IMR-90 (cell line): ENCODE measurements at regions not wholly inside any gene's neighbourhood (a gene's known extent, or its start where the extent isn't known, plus 50 kb on each side); places are given as distances from the start of the nearest gene placed in this dataset.

Source experiments
- ATAC-seq: fragments of 200-7000 bp; cut with Tn5 transposase; 2 replicates; pipeline ENCODE4 v1.9.1; 2020; ENCODE audit warnings: low read depth, mild to moderate bottlenecking, moderate library complexity
- BruUV-seq: library from RNA; stranded (reverse); fragments of 400-500 nt; replicated peaks from 2 replicates; lab custom pipeline; 2021; lab: Mats Ljungman, UMichigan
- CTCF ChIA-PET: fragments of 300-600 bp; formaldehyde crosslinking; extraction: SDS; loops from one replicate; lab custom pipeline; 2021; ENCODE audit warnings: antibody characterized with exemption; lab: Yijun Ruan, JAX
- POLR2A ChIA-PET: fragments of 300-600 bp; sonication (Branson Sonifier 250); formaldehyde crosslinking; loops from one replicate; lab custom pipeline; 2022; ENCODE audit warnings: antibody characterized with exemption; ENCODE audit not compliant: unreplicated experiment; lab: Charles Lee
- DNase-seq: peaks from one replicate; pipeline ENCODE4 v3.0.0; 2013
- H2AFZ ChIP-seq: replicated peaks from 2 replicates; pipeline ENCODE3; 2013; ENCODE audit warnings: low read length, mild to moderate bottlenecking; ENCODE audit not compliant: poor library complexity
- H2AK5ac ChIP-seq: 2 replicates; pipeline ENCODE4 v1.6.1; 2013; ENCODE audit warnings: low read depth, low read length, inconsistent platforms
- H2AK9ac ChIP-seq: replicated peaks from 2 replicates; pipeline ENCODE3; 2013; ENCODE audit warnings: mild to moderate bottlenecking, low read depth, low read length, moderate library complexity; ENCODE audit not compliant: poor library complexity
- H2BK120ac ChIP-seq: 2 replicates; pipeline ENCODE4 v1.6.1; 2013; ENCODE audit warnings: low read depth, low read length, inconsistent platforms
- H2BK15ac ChIP-seq: 3 replicates; pipeline ENCODE4 v1.6.1; 2013; ENCODE audit warnings: low read depth, low read length, inconsistent platforms
- H2BK20ac ChIP-seq: 2 replicates; pipeline ENCODE4 v1.6.1; 2013; ENCODE audit warnings: low read depth, mild to moderate bottlenecking, inconsistent platforms, low read length, moderate library complexity
- H2BK5ac ChIP-seq: 2 replicates; pipeline ENCODE4 v1.6.1; 2013; ENCODE audit warnings: mild to moderate bottlenecking, low read depth, low read length, inconsistent platforms; ENCODE audit not compliant: poor library complexity, severe bottlenecking
- H3K14ac ChIP-seq: replicated peaks from 2 replicates; pipeline ENCODE4 v1.6.1; 2013; ENCODE audit warnings: low read depth, low read length, inconsistent platforms
- H3K18ac ChIP-seq: 2 replicates; pipeline ENCODE4 v1.6.1; 2013; ENCODE audit warnings: low read depth, low read length, control low read depth
- H3K23ac ChIP-seq: 2 replicates; pipeline ENCODE4 v1.6.1; 2013; ENCODE audit warnings: low read depth, low read length, inconsistent platforms
- H3K27ac ChIP-seq: 2 replicates; pipeline ENCODE4 v1.5.1; 2013; ENCODE audit warnings: mild to moderate bottlenecking, control low read depth, low read length; ENCODE audit not compliant: insufficient read depth
- H3K27me3 ChIP-seq: 2 replicates; pipeline ENCODE4 v1.6.1; 2013; ENCODE audit warnings: low read length; ENCODE audit not compliant: control insufficient read depth, insufficient read depth
- H3K36me3 ChIP-seq: 2 replicates; pipeline ENCODE4 v1.6.1; 2013; ENCODE audit warnings: low read length, mixed read lengths; ENCODE audit not compliant: control insufficient read depth, insufficient read depth
- H3K4ac ChIP-seq: 2 replicates; pipeline ENCODE4 v1.6.1; 2013; ENCODE audit warnings: low read depth, low read length, inconsistent platforms
- H3K4me1 ChIP-seq: 2 replicates; pipeline ENCODE4 v1.6.1; 2013; ENCODE audit warnings: low read length, mixed read lengths; ENCODE audit not compliant: control insufficient read depth, insufficient read depth
- H3K4me2 ChIP-seq: 2 replicates; pipeline ENCODE4 v1.6.1; 2013; ENCODE audit warnings: low read depth, mild to moderate bottlenecking, control low read depth, low read length, moderate library complexity
- H3K4me3 ChIP-seq: 2 replicates; pipeline ENCODE4 v1.5.1; 2013; ENCODE audit warnings: low read depth, mild to moderate bottlenecking, control low read depth, low read length, moderate library complexity; ENCODE audit not compliant: insufficient read depth
- H3K56ac ChIP-seq: 2 replicates; pipeline ENCODE4 v1.6.1; 2013; ENCODE audit warnings: low read length, inconsistent platforms; ENCODE audit not compliant: insufficient read depth; ENCODE audit errors: extremely low read depth
- H3K79me1 ChIP-seq, 2 experiments: 2 replicates each; pipeline ENCODE4 v1.6.1; 2013; ENCODE audit warnings: low read length in 2 of 2, inconsistent platforms in 1 of 2, low read depth in 1 of 2
- H3K9ac ChIP-seq: 2 replicates; pipeline ENCODE4 v1.6.1; 2013; ENCODE audit warnings: low read depth, low read length, control low read depth
- H3K9me1 ChIP-seq: 2 replicates; pipeline ENCODE4 v1.6.1; 2013; ENCODE audit warnings: low read length, inconsistent platforms; ENCODE audit not compliant: insufficient read depth
- H3K9me3 ChIP-seq: 2 replicates; pipeline ENCODE4 v1.6.1; 2013; ENCODE audit warnings: low read length; ENCODE audit not compliant: control insufficient read depth, insufficient read depth
- H4K20me1 ChIP-seq: 2 replicates; pipeline ENCODE4 v1.6.1; 2013; ENCODE audit warnings: low read length, inconsistent platforms; ENCODE audit not compliant: insufficient read depth
- H4K5ac ChIP-seq: 2 replicates; pipeline ENCODE4 v1.6.1; 2013; ENCODE audit warnings: mild to moderate bottlenecking, low read depth, low read length, control low read depth
- H4K8ac ChIP-seq, 2 experiments: 2 replicates each; pipeline ENCODE4 v1.6.1; 2013; ENCODE audit warnings: low read depth in 2 of 2, low read length in 2 of 2, control low read depth in 1 of 2, inconsistent platforms in 1 of 2
- H4K91ac ChIP-seq: 2 replicates; pipeline ENCODE4 v1.6.1; 2013; ENCODE audit warnings: low read depth, low read length, inconsistent platforms; ENCODE audit not compliant: insufficient read depth
- BHLHE40 ChIP-seq: fragments of 150-350 bp; IDR thresholded peaks from 2 replicates; pipeline ENCODE4 v1.6.1; 2016; ENCODE audit warnings: mild to moderate bottlenecking, low read depth, low read length
- CHD1 ChIP-seq: IDR thresholded peaks from 2 replicates; pipeline ENCODE4 v1.6.1; 2012; ENCODE audit warnings: low read depth, low read length, improper control_type of control experiment
- MXI1 ChIP-seq: IDR thresholded peaks from 2 replicates; pipeline ENCODE4 v1.6.1; 2012; ENCODE audit warnings: low read depth, mild to moderate bottlenecking, low read length, moderate library complexity, borderline replicate concordance
- SMC3 ChIP-seq: fragments of 150-350 bp; IDR thresholded peaks from 2 replicates; pipeline ENCODE4 v1.6.1; 2016; ENCODE audit warnings: low read depth, mild to moderate bottlenecking, antibody characterized with exemption, low read length, moderate library complexity
- WGBS, 2 experiments: methylation state at CpG; one replicate each; pipeline versions ENCODE4 v1.1.5 to v1.1.7; 2013; ENCODE audit warnings: missing lambda C conversion rate in 2 of 2; ENCODE audit not compliant: insufficient read length in 1 of 2; ENCODE audit errors: extremely low coverage in 2 of 2; 5-methylcytosine and 5-hydroxymethylcytosine counted together
- dilution Hi-C: fragments of 300-500 bp; cut with HindIII; formaldehyde crosslinking; loops from one replicate; pipeline ENCODE4 v1.14.3; 2018; ENCODE audit warnings: low sequenced_read_pairs; ENCODE audit not compliant: unreplicated experiment
- in situ Hi-C: fragments of 300-500 bp; cut with MboI; formaldehyde crosslinking; loops from 3 replicates; pipeline ENCODE4 v1.14.3; 2019; ENCODE audit warnings: low sequenced_read_pairs, inconsistent platforms, mixed read lengths
- intact Hi-C: fragments of 100-400 bp; cut with micrococcal nuclease; formaldehyde crosslinking; loops from 2 replicates; pipeline ENCODE4 v1.10.0; 2022
- TF ChIP-seq, protein P1 (sequence below): fragments of 150-350 bp; IDR thresholded peaks from 2 replicates; pipeline ENCODE4 v1.6.1; 2016; ENCODE audit warnings: low read depth, mild to moderate bottlenecking, low read length, moderate library complexity, borderline replicate concordance

- TF ChIP-seq BHLHE40 (no peak), MXI1 (no peak), SMC3 (no peak)
- TF ChIP-seq, protein P1, sequence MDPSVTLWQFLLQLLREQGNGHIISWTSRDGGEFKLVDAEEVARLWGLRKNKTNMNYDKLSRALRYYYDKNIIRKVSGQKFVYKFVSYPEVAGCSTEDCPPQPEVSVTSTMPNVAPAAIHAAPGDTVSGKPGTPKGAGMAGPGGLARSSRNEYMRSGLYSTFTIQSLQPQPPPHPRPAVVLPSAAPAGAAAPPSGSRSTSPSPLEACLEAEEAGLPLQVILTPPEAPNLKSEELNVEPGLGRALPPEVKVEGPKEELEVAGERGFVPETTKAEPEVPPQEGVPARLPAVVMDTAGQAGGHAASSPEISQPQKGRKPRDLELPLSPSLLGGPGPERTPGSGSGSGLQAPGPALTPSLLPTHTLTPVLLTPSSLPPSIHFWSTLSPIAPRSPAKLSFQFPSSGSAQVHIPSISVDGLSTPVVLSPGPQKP = no peak
Observed at GRCh38 chr2:128371248-128371630, 52.6 kb upstream of the HS6ST1 start (continued).

GRCh38 chr2:128371648-128372345, 53.1 kb upstream of the HS6ST1 start:
- Histone ChIP-seq H2BK20ac (peak overlapping the region; percentile 64; the same call in 1 of the 2 replicates), H2AFZ (no peak overlapping the region), H3K56ac (no peak overlapping the region), H3K9ac (no peak overlapping the region), H2BK120ac (peak overlapping the region; percentile 63), H3K27ac (no peak overlapping the region), H4K20me1 (no peaks in the 10 kb centered on the region), H3K9me3 (no peaks in the 10 kb centered on the region), H3K9me1 (peaks cover 11% of the 10 kb centered on the region), H2BK5ac (no peak overlapping the region), H3K23ac (no peak overlapping the region), H3K27me3 (no peaks in the 10 kb centered on the region), H4K91ac (peak overlapping the region; percentile 71), H2AK5ac (peak overlapping the region; percentile 82), H3K14ac (no peak overlapping the region), H2BK15ac (no peak overlapping the region), H3K79me1 (peaks cover 0 to 6% of the 10 kb centered on the region in 2 experiments; a peak in 1 of 4 replicates), H3K36me3 (no peaks in the 10 kb centered on the region), H3K18ac (no peak overlapping the region), H3K4me2 (no peak overlapping the region), H3K4me1 (peaks cover 21% of the 10 kb centered on the region), H4K8ac (no peak overlapping the region), H2AK9ac (no peak overlapping the region), H4K5ac (no peak overlapping the region), H3K4ac (peak overlapping the region; percentile 77), H3K4me3 (no peak overlapping the region)
- DNase-seq (no peak), ATAC-seq (no peak)
- TF ChIP-seq CHD1 (no peak), BHLHE40 (no peak), MXI1 (no peak)
- CTCF ChIA-PET = interaction anchor here (1.0 kb wide), 1 partner anchor 165 kb away, joined by 3 read pairs; no protein-coding TSS in a partner anchor
- no TSS peak for BruUV-seq
- intact Hi-C loops (no loop called here), dilution Hi-C loops (no loop called here), in situ Hi-C loops (no loop called here)
- WGBS, 2 experiments = 95% methylated on average over 9 of the region's 11 CpGs; no CpG with 5 or more reads in 1 of the 2 experiments
- POLR2A ChIA-PET = no interaction called here
